GM18499 (cell line): ENCODE measurements at regions not wholly inside any gene's neighbourhood (a gene's known extent, or its start where the extent isn't known, plus 50 kb on each side); places are given as distances from the start of the nearest gene placed in this dataset.

ENCODE experiments used
- ATAC-seq: cut with Tn5 transposase; IDR thresholded peaks from one replicate; pipeline ENCODE4 v1.9.1; 2021; ENCODE audit warnings: moderate number of reproducible peaks; ENCODE audit not compliant: insufficient read depth, unreplicated experiment

DNA sequence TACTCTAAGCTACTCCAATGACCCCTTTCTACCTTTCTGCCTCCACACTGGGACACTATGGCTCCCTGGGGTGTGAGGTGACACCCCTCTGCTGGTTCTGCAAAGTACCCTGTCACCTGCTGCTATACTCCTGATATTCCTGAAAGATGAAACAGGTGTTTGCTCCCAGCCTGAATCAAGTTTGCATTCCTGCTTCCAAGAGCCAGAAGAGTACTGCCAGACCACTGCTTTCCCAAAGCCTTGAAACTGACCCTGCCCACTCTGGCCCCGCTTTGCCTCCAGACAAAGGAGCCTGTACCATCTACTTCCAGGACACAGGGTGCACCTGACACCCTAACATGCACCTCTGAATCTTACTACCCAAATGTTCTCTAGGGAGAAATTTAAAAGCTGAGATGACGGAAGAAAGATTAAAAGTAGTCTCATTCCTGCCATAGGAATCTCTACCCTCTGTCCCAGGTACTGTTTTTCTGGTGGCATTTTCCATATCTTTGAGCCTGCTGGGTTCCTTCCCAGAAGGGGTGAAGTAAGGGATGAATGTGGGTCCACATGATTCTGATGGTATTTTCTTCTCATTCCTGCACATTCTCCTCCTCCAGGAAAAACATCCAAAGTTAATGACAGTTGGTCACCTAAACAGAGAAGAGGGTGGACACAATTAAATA, 70.3 kb upstream of the DUSP10 start:
- no peak for ATAC-seq

DNA sequence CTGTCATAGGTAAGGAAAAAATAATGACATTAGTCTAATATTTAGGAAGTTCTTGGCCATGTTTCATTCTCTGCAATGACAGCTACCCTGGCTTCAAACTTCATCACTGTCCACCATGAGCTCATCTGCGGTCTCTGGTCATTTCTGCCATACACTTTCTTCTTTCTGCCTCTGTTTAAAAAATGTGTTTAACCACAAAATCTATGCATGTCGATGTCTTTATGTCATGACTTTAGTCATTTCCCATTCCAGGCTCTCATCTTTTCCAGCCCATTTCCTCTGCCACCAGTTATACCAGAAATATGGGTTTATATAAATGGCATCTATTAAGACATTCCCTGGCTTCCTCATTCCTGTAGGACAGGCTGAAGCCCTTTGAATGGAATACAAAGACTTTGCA, 68.5 kb upstream of the DUSP10 start:
- ATAC-seq: no peak

GRCh38 chr1:221809091-221810029, 67.5 kb upstream of the DUSP10 start:
- no peak for ATAC-seq

DNA sequence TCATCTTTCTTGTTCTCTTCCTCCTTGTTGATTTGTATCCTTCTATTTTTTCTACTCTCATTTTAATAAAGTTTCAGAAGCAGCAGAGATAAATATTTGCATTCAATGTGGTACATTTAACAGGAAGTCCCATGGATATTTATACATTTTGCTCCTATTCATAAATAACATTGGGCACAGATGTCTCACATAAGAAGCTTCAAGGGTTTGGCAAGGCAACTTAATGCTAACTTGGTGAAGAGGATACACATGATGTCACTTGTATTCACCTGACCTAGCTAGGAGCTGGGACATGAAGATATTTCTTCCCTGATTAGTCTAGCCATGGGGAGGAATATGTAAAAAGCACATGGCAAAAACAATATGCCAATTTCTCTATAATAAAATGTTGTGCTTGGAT, 65.1 kb upstream of the DUSP10 start:
- no peak for ATAC-seq

GRCh38 chr1:221806236-221806635, 64.3 kb upstream of the DUSP10 start:
- ATAC-seq: no peak

- no peak for ATAC-seq
Observed at GRCh38 chr1:221805121-221805520, 63.2 kb upstream of the DUSP10 start.

DNA sequence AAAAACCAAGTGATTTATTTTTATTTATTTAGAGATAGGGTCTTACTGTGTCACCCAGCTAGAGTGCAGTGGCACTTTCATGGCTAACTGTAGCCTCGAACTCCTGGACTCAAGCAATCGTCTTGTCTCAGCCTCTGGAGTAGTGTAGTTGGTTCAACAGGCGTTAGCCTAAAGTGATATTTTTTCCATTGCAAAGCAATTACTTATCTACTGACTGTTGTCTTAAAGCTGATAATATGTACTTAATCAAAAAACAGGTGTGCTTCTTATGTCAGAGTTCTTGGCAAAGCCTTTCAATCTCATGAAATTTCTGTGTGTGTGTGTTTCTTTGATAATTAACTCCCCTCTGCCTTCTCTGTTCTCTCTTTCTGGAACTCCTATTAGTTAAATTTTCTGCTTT, 62.4 kb upstream of the DUSP10 start:
- no peak for ATAC-seq

GRCh38 chr1:221801773-221802516, 60.1 kb upstream of the DUSP10 start:
- no peak for ATAC-seq

- no peak for ATAC-seq
Observed at GRCh38 chr1:221801251-221801661, 59.4 kb upstream of the DUSP10 start.

GRCh38 chr1:221800831-221801230, 58.9 kb upstream of the DUSP10 start:
- no peak for ATAC-seq

DNA sequence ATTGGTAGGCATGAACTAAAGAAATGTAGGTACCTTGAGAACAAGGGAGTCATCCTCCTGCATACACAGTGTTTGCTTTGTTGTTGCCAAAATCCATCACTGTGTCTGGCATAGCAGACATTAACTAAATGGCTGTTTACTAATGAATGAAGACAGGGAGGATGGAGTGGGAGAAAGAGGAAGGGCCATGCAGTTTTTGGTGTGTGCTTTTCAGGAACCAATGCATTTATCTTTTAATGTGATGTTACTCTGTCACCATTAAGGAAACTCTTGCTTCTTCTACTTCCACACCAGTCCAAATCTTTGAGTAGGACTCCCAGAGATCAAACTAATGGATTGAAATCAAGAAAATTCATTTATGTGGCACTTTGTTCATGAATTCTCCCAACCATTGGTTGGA, 55.6 kb upstream of the DUSP10 start:
- ATAC-seq: no peak

GRCh38 chr1:221796700-221797099, 54.8 kb upstream of the DUSP10 start:
- ATAC-seq: no peak

DNA sequence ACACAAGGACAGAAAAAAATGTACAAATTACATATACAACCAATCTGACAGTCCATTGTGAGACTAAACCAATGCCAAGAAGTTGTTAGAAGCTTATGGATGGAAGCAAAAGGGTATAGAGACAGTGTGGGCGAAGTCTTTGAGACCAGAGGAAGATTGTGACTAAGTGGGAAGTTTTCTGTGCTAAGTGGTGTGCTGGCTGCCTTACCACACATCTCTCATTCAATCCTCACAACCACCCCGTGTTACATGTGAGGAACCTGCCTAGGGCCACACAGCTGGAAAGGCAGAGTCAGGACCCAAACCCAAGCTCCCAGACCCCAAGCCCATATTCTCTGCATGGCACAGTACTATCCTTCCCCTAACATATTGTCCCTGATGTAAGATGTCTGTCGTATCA, 53.5 kb upstream of the DUSP10 start:
- no peak for ATAC-seq

DNA sequence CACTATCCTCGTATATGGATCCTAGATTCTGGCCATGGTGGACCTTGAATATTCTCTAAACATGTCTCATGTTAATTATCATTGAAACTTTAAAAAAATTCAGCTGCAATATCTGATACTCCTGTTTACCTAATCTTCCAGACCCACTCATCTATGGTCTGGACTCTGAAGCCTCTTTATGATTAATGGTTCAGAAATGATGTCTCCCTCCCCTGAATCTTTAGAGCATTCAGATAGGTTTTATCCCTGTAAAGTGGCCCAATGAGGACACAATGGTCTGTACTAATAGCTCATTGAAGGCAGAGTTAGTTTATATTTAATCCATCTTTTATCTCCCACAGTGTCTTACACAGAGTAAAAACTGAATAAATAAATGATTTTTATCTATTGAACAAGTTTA, 53.0 kb upstream of the DUSP10 start:
- ATAC-seq: no peak

DNA sequence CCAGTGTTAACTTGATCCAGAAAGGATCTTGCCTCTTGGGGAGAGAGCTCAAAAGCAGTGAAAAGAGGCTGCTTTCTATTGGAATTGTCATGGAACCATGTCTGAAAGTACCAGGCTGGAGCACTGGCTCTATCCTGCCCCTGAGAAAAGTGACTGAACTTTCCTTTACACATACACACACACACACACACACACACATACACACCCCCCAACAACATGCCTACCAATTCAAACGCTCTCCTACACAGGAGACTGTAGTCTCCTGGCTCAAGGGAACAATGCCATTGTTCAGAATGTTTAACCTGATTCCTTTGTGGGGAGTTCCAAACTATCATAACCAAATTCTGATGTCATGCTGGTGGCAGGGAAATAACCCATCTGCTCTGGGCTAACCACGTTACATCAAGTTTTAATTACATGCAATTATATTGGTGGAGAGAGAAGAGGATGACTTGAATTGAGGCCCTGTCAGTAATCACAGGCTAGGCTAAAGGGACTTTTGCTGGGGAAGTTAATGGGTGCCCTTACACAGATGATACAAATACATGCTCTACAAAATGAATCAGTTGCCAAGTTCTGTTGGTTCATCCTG, 52.3 kb upstream of the DUSP10 start:
- peak; percentile 62 for ATAC-seq

GRCh38 chr1:221793439-221794078, 51.7 kb upstream of the DUSP10 start:
- peak; percentile 51 for ATAC-seq

DNA sequence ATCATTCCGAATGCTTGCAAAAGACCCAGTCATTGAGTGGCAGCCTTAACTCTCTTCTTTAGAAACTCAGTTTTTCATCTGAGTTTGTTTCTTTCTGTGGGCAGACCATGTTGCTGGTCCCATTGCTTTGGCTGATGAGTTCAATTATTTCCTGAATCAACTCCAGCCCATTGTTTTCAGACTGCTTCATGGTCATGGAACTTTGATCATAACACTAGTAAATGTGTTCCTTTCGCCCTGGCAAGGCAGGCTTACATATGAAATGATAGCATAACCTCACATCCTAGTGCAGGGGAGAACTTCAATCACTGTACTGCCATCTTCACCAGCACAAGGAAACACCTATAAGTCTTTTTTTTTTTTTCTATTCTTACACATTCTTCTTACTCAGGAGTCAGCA, 50.0 kb upstream of the DUSP10 start:
- ATAC-seq: no peak
